GM21786 (cell line): ENCODE measurements at regions not wholly inside any gene's neighbourhood (a gene's known extent, or its start where the extent isn't known, plus 50 kb on each side); places are given as distances from the start of the nearest gene placed in this dataset.

Experiments used
- ATAC-seq: cut with Tn5 transposase; IDR thresholded peaks from one replicate; pipeline ENCODE4 v1.9.1; 2021; ENCODE audit not compliant: unreplicated experiment

DNA sequence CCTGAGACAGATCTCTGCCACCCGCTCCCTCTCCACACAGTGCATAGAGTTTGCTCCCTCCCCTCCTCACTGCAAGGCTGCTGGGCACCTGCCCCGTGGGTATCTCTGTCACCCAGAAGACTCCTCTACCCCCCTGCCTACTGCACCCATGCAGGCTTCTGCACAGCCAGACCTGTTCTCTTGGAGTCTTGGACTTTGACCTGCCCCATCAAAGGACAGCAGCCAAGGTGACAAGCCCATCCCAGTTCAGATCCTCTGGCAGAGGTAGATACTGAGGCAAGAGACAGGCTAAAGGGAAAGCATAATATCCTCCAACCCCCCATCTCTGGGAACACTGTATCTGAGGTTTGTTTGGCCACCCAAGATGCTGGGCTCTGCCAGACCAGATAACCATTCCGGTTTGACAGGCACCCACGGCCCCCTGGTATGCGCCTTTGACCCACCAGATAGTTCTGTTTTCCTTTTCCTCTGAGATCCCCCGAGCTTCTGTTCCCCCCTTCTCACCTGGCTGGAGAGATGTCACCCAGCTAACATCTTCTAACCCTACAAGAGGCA lies 239.6 kb downstream of the SOX9 start:
- no peak for ATAC-seq

DNA sequence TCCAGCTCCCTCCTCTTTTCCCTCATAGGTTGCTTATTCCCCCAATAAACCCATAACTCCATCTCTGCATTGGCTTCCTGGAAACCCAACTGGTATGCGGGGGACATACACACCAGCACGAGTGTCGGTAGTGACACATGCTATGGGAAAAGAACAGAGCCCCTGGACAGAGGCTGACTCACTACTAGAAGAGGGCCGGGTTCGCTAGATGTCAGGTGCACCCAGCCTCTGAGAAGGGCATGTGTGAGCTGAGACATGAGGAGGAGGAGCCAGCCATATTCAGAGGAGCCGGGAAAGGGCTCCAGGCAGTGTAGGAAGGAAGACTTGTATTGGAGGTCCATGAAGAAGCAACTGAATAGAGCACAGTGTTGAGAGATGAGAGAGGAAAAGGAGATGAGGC lies 241.1 kb downstream of the SOX9 start:
- ATAC-seq = no peak

DNA sequence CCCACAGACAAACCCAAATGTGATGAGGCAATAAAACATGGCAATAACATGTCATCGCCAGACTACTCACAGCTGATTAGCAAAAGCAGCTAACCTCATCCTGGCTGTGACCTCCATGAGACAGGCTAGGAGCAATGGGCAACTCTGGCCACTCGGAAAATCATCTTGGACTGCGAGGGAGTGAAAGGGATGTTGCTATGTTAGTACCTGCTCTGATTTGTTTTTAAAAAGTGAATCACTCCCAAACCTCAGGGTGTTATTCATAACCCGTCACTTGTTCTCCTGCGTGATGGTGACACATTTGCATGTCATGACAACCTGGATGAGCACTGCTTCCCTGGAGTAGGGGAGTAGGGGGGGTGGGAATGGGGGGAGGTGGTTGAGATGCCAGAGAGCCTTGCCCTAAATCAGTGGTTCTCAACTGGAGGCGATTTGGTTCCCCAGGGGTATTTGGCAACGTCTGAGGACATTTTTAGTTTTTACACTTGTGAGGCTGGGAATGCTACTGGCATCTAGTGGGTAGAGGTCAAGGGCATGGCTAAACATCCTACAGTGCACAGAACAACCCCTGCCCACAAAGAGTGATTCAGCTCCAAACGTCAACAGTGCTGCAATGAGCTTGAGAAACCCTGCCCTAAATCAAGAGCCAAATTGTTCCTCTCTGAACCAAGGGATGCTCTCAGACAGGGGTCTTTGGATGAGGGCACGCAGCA lies 241.7 kb downstream of the SOX9 start:
- no peak for ATAC-seq

DNA sequence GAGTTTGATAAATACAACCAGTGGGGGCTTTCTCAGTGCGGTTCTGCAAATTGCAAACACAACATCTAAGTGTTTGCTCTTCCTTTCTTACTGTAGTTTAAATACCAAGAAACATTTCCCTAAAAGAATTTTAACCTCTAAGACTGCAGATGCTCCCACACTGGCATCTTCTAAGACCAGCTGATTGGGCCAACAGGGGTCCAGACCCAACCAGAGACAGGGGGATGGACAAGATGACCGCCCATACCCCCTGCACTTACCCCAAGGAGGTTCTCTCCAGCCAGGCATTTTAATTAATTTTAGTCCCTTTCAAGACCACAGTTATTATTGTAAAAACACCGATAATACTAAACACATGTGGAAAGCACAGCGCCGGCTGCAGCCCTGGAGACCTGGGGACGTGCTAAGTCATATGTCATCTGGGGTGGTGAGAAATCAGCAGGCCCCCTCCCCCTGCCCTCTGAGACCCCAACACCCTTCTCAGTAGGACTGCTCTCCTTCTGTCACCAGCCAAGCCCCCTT lies 242.3 kb downstream of the SOX9 start:
- ATAC-seq = no peak

DNA sequence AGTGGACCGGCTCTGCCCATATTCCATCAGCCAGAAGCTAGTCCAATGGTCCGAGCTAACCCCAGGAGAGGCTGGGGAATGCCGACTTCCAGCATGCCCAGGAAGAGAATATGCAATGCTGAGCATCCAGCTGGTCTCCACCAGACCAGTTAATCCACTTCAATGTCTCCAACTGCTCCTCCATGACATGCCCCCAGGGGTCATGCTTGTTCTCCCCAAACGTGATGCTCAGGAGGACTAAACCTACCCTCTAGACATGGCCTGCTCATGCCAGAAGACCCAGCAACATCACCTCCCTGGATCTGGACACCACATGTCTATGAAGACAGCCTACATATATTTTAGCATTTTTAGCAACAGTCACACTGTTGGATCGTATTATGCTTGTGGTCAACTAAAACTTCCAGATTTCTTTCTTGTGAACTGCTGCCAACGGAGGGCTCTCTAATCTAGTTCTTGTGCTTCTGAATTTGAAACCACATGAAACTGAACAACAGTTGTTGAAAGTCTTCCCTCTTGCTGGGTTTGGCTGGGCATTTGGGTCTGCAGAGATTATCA lies 245.1 kb downstream of the SOX9 start:
- ATAC-seq = no peak

DNA sequence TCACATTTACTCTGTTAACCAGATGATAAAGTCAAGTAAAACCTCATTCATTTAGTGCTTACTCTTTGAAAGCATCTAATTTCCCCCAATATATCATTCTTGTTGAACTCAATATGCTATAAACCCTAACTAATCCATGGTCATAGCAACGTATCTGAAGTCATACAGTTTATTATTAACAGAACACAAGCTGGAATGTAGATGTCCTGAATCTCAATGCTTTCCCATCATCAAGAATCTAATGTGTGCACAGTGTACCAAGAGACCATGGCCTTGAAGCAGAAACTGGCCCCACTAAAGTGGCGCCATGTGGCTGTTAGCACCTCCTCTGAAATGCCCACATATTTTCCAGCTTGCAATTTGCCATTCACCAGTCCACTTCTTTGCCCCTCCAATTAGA lies 245.8 kb downstream of the SOX9 start:
- no peak for ATAC-seq

DNA sequence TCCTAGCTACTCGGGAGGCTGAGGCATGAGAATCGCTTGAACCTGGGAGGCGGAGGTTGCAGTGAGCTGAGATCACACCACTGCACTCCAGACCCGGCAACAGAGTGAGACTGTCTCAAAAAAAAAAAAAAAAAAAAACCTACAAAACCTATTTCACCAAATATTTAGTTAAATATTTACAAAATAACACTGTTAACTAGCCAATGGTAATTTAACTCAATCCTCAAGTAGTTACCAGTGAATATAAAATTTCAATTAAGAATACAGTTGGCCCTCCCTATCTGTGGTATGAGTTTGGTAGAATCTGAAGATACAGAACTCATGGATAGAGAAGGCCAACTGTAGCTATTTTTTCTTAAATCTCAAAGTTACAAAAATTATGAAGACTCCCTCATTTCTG lies 247.4 kb downstream of the SOX9 start:
- no peak for ATAC-seq

DNA sequence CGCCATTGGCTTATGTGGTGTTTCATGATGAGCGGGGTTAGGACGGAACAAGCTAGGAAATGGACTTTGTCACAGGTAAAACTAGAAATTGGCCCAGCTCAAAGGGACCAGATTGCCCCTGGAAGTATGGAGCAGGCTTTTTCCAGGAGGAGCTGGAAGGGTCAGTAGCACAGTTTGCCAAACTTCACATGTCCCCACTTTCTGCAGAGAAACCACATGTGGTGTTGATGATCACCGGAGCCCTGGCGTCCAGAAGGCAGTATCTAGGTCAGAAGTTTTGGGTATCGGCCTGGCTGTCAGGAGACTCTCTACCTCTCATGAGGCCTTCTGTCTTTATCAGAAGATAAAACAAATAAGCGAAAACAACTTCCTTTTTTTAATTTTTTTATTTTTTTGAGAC lies 248.5 kb downstream of the SOX9 start:
- no peak for ATAC-seq

DNA sequence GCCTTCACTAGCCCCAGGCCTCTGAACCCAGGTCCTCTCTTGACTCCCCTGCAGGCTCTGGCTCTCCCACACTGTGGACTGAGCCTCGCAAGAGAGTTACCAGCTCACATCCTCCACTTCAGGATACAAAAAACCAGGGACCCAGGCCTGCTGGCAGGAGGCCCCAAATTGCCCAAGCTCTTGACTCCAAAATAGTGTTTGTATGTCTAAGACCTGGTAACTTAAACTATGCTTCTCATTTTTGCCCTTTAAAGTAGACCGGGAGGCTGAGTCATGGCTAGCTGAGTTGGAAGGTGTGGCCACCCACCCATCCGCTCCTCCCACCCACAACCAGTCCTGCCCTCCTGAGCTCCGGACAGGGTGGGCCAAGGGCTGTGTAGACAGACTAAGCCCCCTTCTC lies 250.0 kb downstream of the SOX9 start:
- no peak for ATAC-seq

DNA sequence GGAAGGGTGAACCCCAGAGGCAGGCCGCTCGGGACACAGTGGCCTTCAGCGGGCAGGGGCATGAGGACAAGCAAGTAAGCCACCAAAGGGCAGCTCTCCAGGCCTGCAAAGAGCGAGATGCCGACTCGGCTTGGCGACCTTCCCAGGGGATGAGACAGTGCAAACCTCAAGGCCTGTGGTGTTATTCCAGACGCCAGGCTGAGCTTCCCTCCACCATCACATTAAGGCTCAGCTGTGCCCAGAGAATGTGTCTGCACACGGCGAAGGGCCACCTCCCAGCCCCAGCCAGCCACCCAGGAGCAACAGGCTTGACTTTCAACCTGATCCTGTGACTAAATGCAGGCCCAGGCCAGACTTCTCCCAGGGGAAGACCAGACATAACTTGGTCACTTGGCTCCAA lies 251.4 kb downstream of the SOX9 start:
- ATAC-seq = no peak

DNA sequence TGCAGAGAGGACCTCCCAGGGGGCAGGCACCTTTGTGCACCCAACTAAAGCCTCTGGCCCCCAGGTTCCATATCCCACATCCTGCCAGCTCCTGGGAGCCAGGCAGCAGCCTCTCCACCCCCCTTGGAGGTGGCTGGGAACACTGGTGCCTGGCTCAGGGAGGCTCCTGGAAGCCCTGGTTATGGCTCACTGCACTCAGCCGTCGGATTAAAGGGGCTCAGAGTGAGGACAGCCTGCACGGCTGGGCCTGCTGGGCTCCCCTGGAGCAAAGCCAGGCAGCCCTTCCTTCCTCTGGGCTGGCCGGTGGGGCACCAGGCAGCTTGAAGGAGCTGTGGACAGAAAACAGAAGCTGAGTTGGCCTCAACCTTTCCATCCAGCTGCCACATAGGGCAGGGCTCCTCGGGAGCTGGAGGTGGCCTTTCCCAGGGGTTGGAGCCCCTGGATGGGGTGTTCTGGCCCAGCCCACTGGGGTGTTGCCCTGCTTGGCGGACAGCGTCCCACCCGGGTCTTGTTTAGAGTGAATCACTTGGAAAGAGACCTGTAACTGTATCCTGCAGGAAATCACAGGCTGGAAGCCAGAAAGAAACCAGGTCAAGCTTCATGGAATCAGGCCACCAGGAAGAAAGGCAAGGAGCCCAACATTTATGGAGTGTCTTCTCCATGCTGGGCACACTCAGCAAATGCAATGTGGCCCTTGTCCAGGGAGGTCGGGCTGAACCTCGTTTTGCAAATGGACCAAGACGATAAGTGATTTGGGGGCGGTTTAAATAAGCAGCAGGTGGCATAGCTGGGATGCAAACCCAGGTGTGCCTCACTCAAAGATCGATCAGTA lies 253.3 kb downstream of the SOX9 start:
- no peak for ATAC-seq

DNA sequence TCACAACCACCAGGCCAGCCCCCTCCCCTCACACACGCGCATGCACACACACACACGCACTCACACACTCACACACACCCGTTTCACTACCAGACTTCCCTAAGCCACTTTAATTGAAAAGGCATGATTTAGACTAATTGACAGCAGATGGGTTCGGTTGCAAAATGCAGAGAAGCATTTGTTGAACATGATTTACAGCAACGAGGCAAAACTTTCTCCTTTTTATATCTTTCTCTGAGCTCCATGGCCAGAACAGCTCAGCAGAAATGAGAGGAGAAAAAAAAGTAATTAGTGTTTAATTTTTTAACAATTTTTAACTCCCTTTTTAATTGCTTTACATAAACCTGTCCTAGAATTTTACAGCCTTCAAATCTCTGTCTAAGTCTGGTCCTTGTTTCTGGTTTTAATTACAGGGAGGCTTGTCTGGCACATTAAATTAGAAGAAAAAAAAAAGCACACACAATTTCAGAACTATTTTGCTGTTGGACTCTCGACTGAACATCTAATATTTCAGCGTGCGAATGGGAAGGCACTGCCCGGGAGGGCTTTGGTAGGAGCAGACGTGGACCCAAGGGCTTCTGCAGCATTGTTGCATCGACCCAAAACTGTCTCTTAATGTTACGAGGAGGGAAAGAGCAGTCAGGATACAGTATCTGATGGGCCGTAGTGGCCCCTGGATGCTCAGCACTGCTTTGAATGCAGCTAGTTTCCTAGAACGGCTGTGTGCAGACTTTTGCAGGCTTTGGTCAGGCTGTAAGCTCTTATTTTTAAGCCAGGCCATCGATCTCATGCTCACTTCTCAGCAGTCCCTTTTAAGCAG lies 255.9 kb downstream of the SOX9 start:
- ATAC-seq = no peak

DNA sequence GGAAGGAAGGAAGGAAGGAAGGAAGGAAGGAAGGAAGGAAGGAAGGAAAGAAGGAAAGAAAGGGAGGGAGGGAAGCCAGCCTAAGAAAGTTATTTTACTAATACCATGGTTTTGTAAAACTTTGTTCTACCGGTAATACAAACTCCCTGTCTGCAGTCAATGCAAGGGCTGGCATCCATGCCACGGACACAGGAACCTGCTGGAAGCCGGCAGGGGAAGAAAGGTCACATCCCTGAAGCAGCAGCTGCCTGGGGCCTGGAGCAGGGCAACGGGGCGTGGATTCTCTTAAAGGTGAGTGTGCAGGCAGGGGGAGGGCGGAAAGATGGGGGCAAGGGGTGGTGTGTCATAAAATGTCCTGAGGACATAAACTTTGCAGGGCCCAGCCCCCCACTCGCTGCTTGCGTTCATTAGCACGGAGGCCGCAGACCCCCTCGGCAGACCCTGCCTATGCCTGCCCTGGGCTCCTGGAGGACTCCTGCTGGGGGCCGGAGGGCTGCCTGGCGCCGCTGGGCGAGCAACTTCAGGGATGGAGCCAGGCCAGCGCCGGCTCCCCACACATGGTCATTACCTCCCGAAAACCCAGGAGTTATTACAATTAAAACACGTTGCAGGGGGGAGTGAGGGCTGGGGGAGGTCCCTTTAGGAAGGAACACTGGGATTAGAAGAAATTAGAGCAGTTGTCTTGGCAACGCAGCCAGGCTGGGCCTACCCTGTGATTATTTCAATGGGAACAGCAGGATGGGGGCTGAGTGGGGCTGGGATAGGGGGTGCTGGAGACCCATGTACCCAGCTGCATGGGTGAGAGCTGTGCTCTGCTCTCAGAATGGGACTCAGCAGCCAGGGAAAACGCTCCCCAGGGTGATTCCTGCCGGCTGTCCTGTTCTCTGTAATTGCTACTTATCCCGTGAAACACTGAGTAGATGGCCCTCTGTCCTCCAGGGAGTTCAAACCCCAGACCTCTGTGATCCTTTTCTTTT lies 257.9 kb downstream of the SOX9 start:
- ATAC-seq = no peak

DNA sequence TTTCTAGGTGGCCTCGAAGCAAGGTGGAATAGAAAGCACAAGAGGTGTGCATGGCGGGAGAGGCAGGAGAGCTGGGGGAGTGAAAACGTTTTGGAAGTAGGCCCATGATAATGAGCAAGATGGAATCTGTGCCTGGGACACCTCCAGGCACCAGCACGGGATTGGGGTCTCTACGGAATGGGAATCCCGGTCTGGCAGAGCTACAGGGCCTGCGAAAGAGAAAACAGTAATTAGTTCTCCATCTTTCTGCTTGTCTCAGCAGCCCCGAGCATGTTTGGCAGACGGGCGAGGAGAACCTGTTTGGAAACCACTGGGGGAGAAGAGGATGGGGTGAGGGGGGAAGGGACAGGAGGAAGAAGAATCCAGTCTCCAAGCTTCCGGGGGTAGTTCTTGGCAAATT lies 258.7 kb downstream of the SOX9 start:
- no peak for ATAC-seq

DNA sequence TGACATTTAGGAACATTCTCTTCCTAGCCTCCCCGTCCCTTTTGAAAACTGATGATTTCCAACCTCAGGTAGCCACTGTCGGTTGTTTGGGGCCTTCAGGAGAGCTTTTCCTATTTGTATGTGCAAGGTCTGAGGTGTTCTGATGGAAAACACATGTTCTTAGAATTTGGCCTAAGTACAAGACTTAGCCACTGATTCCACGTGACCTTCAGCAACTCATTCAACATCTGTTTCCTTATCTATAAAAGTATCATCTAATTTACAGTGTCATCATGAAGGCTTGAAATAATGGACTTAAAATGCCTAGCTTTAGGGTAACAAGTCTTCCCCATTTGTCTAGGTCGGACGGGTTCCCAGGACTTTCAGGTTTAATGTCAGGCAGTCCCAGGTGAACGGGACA lies 259.3 kb downstream of the SOX9 start:
- no peak for ATAC-seq

DNA sequence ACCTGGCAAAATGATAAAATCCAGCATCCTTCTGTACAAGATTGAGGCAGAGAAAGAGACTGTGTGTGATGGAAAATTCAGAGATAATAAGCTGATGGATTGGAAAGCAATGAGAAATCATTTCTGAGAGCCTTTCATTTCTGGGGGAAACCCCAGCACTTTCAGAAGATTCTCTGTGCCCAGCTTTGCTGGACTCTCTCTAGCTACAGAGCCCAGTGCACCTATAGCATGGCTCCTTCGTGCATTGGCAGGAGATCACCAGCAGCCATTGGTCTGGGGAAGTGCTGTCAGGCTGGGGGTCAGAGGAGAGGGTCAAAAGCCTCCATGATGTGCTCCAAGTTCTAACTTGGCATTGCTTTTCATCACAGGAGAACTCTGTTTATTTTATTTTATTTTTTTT lies 259.9 kb downstream of the SOX9 start:
- ATAC-seq = no peak

DNA sequence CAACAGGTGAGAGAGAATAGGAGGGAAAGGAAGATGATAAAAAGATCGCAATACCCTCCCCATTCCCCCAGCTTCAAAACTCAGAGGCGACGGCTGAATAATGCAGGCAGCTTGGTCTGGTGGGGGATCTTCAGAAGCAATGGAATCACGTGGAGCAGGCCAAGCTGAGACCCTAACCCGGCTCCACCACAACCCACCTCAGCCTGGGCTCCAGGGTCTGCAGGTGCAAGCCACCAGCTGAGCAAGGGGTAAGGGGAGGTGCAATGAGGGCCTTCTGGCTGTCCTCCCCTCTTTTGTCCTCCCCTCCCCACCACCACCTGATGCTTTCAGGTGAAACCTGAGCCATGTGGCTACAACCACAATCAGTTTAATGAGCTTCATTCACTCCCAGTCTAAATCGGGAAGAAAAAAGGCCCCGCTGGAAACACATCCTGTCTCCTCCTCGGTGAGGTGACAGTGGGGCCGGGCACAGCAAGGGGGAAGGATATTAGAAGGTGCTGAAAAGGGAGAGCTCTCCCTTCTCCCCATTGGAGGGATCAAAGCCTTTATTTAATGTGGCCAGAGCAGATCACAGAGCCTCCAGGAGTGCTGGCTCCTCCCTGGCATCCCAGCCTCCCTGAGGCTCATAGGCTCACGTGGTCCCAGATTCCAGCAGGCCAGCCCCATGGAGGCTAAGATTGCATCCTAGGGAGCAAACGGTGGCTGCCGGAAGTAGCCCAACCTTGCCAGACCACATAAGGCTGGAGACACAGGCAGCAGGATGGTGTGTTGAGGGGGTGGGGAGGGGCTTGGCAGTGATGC lies 261.0 kb downstream of the SOX9 start:
- no peak for ATAC-seq

DNA sequence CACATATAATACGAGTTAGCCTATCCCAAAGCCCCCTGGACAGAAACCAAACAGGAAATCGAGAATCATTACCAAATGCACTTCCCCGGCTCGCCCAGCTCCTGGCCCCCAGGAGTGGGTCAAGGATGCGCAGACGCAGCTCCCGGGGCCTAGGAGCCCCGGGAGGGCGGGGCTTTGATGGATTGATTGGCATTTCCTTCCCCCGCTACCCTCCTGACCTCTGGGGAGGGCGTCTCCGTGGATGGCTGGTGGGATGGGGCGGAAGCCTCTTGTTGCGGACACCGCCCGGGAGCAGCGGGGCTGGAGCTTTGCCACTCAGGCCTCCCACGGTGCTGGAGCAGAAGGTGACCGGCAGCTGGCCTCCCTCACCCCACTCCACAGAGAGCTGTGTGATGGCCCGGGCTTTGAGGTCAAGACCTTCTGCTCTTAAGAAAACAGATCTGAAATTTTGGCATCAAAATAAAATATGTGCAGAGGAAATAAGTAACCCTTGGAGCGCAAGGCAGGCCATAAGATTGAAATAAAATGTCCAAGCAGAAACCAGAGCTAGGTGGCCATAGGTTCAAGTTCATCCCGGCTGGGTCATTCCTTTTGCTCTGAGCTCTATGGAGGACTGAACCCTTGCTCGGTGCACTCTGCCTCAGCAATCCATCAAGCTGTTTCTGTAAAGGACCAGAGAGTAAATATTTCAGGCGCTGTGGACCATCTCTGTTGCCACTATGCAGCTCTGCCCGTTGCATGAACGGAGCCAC lies 262.3 kb downstream of the SOX9 start:
- no peak for ATAC-seq
